HG03060 (cell line): ENCODE measurements at regions not wholly inside any gene's neighbourhood (a gene's known extent, or its start where the extent isn't known, plus 50 kb on each side); places are given as distances from the start of the nearest gene placed in this dataset.

Source experiments
- ATAC-seq: cut with Tn5 transposase; IDR thresholded peaks from one replicate; pipeline ENCODE4 v1.9.1; 2021; ENCODE audit warnings: low read depth, moderate number of reproducible peaks; ENCODE audit not compliant: unreplicated experiment

DNA sequence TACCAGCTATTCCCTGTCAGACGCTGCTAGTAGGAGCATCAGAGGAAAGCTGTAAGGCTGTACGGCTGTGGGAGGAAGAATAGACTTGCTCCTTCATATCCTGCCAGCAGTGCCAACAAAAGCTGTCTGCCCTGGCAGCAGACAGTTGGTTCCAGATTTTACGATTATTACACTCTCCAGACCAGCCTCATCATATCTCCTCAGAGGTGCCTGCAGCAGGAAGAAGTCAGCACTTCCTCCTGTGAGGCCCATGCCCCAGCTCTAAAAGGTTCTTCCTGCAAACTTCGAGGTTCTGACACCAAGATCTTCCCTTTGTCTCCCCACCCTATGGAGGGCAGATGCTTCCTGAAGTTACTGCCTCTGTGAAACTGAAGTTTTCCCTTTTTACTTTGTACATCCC lies 537.7 kb upstream of the PKDCC start:
- no peak for ATAC-seq

DNA sequence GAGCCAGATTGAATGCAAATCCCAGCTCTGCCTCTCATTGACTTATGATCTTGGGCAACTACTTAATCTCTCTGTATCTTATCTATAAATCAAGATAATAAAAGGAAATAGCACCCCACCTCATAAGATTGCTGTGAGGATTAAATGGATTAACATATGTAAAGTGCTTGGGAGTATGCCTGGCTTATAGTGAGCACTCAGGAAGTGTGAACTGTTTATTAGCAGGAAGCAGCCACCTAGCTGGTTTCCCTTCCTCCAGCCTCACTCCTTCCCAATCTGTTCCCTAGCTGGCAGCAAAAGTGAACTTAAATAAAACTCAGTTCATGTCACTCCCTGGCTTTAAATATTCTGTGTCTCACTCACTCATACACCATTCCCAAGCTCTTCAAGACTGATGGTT lies 526.6 kb upstream of the PKDCC start:
- no peak for ATAC-seq

DNA sequence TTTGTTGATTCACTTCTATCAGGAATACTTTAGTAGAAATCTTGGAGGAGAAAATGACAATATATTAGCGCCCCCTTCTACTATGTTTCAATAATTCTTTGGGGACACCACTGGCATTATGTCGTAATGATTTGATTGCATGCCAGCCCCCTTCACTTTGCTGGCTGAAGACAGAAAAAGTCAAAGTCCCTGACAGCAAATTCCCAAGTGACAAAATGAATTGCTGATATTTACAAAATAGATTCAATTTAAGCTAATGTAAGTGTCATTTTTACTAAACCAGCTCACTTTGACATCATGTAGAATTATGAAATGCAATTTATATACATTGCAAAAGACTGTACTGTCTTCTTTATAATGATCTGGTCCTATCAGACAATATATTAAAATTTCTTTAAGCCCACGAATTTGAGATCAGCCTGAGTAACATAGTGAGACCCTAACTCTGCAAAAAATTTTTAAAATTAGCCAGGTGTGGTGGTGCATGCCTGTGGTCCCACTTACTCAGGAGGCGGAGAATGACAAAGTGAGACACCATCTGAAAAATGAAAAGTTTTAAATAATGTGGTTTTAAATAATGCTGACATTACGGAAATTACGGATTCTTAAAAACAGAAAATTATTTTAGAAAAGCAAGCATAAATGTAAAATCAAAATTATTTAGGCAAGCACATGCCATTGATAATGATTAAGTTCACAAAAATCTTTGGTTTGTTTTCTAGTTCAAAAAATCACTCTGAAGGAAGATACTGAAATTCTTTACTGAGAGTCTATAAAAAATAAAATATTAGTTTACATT lies 520.1 kb upstream of the PKDCC start:
- ATAC-seq: no peak

DNA sequence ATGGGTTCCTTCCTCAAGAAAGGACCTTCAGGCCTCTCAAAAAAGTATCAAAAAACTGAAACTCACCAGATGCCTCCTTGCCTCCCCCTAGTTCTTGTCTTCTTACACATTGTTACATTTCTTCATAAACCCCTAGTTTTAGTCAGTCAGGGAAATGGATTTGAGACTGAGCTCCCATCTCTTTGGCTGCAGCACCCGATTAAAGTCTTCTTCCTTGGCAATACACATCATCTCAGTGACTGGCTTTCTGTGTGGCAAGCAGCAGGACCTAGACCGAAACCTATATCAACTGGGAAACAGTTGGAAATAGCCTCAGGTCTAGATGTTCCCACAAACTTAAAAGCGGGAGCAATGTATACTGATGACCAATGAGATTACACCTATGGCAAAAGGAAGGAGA lies 512.2 kb upstream of the PKDCC start:
- ATAC-seq: no peak

DNA sequence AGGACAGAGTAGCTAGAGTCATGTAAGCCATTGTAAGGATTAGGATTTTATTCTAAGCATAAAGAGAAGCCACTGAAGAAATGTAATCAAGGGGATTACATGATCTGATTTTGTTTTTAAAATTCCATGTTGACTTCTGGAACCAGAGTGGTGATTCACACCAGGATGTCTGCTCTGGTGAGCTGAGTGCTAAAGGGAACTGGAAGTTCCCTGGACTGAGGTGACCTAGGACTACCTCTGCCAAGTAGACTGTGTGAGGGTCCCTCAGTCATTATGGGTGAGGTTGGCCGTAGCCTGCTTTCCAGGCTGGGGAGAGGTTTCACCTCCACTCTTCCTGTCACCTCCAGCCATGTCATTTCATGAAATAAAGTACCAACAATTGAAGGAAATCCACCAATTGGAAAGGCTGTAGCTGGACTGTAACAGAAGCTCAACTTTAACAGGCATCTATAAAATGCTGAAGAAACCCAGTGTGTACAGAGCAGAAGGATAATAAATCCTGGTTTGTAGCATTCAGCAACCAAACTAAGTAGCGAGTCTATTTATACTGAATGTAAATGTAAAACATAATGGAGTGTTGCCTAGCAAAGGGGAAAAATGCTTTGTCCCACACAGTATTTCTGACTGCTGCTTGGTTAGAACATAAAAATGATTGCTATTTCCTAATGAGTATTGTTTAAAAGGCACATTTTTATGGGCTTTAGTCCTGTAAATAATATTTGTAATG lies 507.4 kb upstream of the PKDCC start:
- no peak for ATAC-seq

DNA sequence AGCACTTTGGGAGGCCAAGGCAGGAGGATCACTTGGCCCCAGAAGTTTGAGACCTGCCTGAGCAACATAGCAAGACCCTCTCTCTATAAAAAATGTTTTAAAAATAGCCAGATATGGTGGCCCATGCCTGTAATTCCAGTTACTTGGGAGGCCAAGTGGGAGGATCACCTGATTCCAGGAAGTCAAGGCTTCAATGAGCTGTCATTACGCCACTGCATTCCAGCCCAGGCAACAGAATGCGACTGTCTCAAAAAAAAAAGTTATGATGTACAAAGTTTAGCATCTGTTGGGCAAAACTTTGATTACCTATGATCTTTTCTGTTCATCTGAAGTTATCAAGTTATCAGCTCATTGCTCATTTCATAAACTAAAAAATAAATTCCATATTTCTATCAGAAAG lies 504.1 kb upstream of the PKDCC start:
- no peak for ATAC-seq

DNA sequence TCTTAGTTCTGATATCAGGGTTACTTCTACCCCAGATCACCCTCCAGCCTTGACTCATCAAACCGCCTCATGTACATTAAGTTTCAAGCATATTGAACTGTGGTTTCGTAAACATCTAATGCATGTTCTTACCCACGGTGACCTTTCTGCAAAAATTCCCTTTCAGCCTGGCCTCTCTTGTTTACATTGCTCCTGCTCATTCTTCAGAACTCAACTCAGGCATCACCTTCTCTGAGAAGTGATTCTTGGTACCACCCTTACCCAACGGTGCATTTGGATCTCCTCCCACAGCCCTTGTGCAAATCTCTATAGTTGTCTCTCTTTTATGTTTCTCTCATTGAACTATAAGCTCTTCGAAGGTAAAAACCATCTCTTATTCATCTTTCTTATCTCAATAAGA lies 503.1 kb upstream of the PKDCC start:
- no peak for ATAC-seq

DNA sequence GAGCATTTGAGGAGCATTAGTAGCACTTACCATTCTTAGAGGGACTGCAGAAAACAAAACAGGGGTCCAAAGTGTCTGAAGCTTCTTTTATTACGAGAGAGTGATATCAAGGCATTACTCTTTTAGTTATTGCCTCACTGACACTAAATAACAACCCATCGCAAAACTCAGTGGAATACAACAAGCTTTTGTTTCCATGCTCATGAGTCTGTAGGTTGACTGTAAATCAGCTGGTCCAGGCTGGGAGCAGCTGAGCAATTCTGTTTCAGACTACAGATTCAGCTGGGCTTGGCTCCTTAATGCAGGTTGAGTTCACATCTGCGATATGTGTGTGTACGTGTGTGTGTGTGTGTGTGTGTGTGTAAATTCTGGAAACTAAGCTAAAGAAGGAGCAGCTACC lies 501.8 kb upstream of the PKDCC start:
- no peak for ATAC-seq

DNA sequence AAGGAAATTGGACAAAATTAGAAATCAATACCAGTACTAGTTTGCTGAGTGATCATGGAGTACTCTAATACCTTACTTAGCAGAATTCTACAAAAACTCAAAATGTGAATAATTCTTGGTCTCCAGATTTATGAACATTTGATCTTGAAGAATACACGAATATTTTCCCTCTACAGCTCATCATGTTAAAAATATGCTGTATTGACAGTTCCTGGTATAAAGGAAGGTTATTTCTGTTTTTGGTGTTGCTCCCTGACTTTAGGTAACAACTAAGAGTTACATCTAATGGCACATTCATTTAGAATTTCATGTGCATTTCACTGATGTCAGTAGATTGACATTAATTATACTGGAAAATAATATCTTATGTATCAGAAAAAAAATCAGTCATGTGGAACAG lies 479.2 kb upstream of the PKDCC start:
- ATAC-seq: no peak

DNA sequence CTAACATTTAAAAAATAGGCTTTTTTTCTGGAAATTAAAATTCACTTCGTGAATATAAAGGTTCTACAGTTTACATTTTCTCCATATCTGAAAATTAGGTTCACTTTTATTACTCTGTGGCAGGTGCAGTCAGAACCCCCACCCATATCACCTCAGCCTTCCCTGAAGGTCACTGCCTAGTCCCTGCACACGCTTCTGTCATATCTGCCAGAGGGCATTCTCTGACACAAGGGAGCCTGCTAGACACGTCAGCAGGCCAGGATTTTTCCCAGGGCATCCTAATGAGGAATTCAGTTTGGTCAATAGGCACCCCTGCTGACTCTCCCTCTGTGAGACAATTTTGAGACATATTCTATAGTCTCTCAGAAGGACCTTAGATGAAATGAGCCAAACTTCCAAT lies 475.7 kb upstream of the PKDCC start:
- ATAC-seq: no peak

DNA sequence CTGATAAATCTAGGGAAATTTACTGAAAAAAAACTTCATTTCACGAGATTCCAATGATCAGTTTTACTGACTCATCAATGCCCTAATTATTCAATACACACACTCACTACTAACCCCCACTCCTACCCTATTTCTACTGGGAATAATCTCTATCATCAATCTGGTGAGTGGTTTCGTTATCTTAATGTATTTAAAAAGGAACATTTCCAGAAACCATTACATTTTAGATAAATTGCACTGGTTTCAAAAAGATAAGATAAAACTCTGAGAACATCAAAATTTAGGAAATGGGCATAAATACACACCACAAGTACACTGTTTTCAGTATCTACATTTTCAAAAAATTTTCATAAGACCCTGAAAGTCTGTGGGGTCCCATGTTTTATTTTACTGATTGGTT lies 471.4 kb upstream of the PKDCC start:
- ATAC-seq: no peak

DNA sequence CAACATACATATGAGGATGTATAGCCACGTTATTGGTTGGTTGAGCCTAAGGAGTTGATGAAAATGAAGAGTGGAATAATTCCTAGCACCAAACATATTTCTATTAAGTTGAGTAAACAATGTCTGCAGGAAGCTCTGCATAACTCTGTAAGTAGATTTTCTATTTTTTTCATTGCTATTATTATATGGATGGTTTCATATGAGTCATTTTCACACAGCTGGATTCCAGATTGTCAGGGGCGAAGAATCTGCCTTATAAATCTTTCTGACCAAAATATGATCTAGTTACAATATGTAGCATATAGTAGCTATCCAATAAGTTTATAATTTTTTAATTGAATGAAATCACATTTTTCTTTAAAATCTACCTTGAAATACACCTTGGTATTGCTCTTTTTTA lies 468.0 kb upstream of the PKDCC start:
- ATAC-seq: no peak

DNA sequence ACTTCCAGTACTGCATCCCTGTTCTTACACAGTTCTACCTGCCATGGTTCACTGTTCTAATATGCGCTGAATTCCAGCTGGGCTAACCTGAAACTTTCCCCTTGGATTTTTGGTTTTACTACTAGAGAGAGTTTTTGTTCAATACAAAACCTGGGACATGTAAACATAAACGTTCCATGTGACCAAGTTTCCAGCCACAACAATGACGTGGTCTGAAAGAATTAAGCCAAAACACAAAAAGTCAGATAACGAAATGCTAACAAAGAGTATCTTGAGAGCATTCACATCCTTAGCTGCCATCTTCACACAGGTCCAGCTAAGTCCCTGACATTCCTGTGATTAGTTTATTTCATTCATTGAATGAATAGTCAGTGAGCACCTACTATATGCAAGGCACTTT lies 467.0 kb upstream of the PKDCC start:
- no peak for ATAC-seq

DNA sequence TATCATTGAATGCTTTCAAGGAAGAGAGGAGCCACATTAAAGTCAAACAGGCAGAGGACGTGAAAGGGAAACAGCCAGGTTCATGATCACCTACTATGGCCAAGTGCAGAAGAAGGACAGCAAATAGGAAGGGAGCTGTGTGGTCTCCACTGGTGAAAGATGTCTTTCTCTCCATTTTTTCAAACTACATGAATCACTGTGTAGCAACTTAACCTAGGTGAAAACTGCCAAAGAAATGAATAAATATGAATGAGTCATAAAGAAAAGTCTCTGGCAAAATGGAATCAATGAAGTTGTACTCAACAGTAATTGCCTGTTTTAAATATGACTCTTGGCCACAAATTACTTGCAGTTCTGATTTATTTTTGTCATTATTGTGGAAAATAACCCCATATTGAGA lies 452.6 kb upstream of the PKDCC start:
- no peak for ATAC-seq

DNA sequence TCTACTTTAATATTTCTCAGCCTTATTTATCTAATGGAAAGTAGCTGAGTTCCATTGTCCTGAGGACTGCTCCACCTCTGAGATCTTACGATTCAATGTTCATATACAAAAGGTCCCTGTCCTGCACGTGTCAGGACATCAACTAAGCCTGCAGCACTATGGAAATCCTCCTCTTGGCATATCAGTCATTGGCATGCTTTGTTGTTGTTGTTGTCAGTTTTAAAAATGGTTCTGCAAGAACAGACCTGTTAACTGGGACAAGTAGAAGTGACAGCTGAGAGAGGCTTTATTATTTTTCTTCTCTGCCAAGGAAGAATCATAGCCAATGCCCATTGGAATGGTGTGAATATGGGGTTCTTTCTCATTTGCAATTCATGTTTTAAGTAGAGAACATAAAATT lies 450.1 kb upstream of the PKDCC start:
- no peak for ATAC-seq

DNA sequence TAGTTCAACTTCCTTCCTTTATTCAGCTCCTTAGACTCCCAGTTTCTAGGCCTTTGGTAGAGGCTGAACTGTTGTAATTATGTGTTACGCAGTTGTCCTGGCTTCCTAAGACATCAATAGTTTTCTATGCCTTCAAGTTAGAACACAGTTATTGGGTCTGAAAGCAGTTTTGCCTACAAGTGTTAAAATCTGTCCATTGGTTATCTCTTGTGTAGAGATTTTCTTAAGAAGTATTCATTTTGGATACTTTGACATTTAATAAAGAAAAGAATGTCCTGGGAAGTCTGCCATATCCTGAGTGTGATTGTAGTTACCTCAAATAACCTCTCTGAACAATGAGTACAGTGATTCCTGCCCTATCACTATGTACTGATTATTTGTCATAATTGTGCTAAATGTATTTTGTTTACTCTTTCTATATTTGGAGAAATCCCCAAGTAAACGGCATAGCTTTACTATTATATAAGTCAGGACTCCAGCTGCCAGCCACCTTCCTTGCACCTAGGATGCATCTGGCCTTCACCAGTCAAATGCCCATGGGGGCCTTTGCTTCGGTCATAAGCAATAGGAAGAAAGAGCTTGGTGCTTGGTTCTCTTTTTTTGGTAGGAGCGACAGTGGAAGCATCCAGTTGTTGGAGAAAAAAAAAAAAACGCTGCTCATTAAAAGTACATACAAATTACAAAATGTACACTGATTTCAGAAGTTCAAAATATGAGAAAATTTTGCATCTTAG lies 449.5 kb upstream of the PKDCC start:
- ATAC-seq: no peak

DNA sequence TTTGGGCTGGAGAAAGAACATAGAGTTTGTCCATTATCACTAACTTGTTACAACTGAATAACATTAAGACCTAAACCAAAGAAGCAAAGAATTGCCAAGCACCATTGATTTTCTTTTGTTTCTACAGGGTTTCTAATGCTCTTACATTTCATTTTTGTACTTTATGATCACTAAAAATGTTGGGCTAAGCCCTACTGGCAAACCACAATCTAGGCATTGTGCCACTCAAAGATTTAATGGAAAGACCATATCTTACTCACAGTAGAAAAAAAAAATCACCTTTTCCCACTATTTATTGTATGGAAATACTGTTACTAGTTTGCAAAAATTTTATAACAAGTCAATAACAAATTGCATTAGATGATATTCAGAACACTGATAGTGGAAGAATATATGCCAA lies 447.4 kb upstream of the PKDCC start:
- no peak for ATAC-seq

DNA sequence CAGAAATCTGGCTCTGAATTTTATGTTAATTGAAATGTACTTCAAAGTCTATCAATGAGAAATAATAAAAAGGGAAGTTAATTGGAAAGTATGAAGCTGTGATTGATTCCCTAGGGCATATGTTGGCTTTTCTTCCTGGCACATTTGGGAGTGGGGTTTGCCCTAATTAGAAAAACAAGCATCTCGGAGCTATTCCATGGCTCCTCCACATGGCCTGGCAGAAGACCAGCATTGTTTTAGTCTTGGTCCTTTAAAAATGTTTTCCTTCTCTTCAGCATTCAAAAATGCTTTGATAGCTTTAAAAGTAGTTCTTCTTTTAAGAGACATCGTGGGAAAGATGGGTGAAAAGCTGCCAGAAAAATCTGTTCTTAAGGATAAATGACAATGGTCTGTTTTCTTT lies 445.5 kb upstream of the PKDCC start:
- ATAC-seq: no peak

DNA sequence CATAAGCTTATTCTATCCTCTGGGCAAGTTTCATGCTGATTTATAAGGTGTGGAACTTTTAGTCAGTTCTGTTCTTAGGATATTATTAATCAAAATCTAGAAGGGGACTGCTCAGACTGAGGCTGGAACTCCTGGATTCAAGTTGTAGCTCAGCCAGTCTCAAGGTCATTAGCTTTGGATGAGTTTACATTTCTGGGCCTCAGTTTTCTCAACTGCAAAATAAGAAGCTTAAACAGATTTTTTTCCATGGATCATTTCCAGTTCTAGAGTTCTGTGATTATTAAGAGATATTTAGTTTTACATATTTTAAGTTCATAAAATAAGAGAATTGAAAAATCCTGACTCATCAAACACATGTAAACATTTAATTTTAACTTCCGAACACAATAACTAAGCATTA lies 442.5 kb upstream of the PKDCC start:
- ATAC-seq: no peak

DNA sequence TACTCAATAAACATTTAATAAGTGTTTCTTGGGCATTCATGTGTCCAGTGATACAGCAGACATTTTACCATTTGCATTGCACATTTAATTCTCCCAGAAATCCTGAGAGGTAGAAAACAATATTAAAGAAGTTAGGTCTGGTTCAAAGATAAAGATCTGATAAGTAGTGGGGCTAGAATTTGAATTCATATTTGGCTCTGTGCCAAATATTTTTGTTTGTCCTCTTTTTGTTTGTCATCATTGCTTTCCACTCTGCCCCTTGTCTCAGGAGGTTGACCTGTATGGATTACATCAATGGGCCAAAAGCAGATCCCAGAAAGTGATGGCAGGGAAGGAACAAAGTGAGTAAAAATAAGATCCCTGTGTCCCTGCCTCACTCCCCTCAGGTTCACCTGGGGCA lies 441.9 kb upstream of the PKDCC start:
- no peak for ATAC-seq

DNA sequence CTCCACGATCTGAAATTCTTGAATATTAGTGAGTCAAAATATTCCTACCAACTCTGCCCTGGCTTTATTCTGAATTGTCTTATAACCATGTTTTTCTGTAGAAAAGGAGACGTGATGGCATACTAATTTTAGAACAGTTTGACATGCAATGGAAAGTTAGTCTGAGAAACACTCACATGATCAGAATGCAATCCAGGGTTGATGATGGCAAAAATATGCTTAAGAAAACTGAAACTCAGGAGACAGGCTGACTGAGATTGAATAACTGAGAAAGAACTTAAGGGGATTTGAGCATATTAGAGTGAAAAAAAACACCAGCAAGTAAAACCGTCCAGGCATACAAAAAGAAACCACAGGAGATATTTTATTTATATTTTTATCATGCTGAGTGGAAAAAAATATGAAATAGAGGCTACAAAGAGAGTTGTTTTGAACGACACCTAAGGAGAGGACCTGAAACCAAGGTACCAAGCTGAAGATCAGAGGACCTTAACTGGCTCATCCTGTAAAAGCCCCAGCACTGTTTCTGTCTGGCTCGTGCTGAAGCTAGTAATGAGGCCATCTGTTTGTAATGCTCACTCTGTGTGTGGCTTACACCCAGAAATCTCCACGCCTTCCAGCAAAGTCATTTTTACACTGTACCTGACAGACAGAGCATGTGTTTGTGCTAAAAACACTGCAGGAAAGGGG lies 437.2 kb upstream of the PKDCC start:
- no peak for ATAC-seq
